ENCODE measurements at regions not wholly inside any gene's neighbourhood (a gene's known extent, or its start where the extent isn't known, plus 50 kb on each side); places are given as distances from the start of the nearest gene placed in this dataset.
A peak's percentile ranks its signal among the peaks of the same experiment; 100 is the strongest.
"Not testable (repeated sequence)": the region's sequence is repeated elsewhere in the genome, so short reads cannot be mapped to it uniquely, and the experiment has no call there.

DNA sequence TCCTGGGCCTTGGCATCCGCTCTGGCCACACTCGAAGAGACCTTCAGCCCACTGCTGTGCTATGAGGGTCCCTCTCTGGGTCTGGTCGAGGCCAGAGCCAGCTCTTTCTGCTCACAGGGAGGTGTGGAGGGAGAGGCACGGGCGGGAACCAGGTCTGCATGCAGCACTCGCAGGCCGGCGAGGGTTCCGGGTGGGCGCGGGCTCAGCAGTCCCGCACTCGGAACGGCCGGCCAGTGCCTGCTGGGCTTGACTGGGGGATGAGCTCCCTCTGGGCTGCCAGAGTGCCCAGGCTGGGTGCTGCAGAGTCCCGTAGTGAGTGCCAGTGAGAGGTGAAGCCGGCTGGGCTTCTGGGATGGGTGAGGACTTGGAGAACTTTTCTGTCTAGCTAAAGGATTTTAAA is 882.7 kb downstream of the XPNPEP1 start:
- DNase-seq = no peak

DNA sequence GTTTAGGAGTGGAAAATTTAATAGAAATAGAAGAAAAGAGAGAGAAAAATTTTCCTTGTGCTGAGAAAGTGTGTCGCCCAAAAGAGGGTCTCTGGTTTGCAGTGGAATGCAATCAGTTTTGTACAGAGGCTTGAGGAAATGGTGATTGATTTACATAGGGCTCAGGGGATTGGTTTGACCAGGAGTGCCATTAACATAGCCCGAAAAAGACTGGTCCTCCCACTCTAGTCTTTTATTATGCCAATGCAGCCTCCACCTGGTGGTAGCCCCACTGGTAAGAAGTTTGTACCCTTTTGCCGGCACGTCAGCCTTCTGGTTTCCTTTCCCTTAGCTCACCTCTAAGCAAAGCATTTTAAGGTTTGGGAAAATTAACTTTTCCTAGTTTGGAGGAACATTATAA is 885.3 kb downstream of the XPNPEP1 start:
- DNase-seq = no peak

DNA sequence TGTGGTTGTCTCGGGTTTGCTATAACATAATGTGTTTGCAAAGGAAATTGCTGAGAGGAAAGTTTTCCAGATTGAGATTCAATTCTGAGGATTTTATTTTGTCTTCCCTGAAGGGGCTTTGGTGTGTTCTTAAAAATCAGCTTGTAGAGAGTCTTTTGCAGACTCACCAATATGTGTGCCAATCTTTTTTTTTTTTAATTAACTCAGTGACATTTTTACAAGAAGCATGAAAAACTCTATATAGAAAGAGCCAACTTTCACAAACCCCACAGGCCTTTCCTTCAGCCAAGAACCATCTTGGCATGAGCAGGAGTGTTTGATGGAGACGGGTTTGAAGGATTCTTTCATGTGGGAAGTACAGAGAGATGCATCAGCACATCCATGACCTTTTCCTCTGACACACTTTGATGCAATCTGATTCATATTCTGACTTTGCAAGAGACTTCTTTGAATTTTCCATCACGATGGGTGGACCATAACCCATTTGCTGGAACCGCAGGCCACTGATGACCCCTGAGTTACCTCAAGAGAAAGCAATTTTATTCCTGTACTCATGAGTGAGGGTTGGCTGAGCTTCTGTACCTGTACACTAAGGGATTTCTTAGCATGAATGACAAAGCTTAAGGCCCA is 892.6 kb downstream of the XPNPEP1 start:
- DNase-seq = no peak

DNA sequence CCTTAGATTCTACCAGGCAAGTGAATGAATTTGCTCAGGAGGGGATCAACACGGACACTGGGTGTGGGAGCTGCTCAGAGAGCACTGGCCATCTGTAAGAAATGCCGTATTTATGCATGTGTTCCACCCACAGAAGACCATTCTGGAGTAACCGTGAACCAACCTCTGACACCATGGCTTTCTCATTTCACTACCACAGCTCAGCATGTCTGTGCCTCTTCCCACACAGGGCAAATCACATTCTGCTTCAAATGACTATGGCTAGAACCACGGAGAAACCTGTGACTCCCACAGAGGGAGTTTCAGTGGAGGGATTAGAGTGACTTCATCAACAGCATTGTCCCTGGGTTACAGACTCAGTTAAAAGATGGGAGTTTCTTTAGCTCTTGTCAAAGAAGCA is 893.4 kb downstream of the XPNPEP1 start:
- DNase-seq = no peak

DNA sequence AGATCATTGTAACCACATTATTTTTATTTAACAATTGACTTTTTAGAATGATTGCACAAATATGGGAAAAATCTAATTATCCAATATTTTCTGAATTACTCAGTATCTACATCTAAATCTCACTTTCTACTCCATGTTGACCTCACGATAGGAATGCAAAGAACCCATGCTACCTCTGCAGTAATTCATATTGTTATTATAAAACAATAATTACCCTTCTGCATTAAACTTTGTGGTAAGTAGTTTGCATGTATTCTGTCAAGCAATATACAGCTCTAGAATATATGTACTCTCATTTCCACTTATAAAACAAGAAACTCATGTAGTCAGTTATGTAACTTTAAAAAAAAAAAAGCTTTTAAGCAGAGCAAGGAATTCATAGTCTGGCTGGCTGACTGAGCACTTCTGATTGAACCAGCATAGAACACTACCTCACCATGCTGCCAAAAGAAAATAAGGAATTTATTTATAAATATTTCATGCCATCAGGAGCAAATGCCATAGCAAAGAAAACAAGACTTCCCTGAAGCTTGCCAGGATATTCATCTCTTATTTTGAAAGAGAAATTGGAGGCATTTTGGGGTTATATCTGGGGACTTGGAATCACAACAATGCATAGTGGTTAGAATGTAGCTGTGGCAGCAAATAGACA is 895.7 kb downstream of the XPNPEP1 start:
- DNase-seq = no peak

DNA sequence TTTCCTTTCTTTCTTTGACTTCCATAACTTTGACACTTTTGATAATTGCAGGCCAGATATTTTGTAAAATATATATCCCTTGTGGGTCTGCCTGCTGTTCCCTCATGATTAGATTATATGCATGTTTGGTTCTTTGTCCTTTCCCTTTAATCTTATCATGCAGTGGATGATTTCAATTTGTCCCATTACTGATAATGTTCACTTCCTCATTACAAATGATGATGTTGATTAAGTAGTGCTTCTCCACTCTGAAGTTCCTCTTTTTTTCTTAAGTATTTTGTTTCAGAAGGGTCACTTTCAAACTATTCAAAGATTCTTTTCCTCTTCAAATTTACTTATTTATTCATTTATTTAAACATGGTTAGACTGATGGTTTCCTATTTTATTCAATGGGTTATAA is 898.1 kb downstream of the XPNPEP1 start:
- no peak for DNase-seq

DNA sequence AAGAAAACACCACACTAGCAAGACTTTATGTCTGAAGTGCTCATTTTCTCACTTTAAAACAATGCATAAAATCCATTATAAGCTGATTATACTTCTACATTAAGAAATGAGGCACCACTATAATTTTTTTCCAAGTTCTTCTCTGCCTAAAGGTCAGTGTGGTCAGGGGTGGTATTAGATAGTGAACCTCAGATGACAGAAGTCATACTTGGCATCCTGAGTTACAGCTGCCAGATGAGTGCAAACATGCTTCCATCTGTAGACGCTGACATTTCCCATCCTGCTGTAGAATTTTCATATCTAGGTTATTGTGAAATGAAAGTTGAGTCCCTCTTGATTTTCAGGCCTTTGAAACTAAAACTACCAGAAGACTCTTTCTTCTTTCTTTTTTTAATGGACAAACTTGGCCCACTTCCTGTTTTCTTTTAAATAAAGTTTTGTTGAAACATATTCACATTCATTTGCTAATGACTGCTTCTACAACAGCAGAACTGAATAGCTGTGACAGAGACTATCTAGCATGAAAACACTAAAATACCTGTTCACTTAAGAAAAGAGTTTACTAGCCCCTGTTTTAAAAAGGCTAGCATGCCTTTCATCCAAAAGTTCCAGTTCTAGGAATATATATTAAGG is 900.8 kb downstream of the XPNPEP1 start:
- DNase-seq = no peak

DNA sequence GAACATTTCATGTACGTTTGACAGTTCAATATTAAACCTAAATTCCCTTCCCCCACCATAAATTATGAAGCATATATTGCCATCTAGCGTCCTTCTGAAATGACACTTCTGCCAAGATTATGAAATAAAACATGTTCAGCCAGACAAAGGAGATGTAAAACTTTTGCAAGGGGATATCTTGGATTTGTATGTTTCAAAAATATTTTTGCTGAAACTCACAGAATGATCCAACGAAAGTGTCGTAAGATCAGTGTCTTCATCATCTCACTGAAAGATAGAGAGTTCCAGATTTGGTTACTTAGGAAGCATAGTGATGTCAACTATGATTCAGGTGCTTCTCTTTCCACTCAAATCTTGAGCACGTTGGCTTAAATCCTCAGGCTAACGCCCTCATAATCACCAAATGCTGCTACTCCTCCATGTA is 904.3 kb downstream of the XPNPEP1 start:
- DNase-seq = no peak

DNA sequence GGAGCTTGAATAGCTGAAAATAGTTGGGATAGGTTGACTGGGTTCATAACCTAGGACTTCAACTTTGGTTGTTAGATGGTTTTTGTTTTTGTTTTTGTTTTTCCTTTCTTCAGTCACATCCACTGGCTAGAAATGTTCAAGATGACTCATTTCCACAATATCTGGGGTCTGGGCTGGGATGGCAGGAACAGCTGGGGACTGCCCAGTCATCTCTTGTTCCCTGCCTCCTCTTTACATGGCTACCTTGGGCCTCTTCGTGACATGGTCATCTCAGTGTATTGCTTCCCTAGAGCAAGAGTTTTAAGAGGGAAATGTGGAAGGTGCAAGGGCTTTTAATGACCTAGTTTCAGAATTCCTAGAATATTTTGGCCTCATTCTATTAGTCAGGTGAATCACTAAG is 915.8 kb downstream of the XPNPEP1 start:
- no peak for DNase-seq

DNA sequence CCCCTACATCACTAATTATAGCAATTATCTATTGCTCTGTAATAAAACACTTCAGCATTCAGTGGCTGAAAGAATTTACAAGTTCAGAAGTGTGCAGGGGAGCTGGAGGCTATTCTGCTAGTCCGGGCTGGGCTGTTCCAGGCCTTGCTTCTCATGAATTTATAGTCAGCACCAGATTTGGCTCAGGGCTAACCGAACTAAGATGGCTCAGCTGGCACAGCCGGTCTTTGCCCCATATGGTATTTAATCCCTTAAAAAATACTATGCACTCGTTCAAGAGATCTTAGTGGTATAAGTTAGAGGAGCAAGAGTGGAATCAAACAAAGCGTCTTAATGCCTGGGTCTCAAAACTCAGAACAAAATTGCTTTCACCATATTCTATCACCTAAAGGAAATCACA is 932.9 kb downstream of the XPNPEP1 start:
- DNase-seq = no peak

DNA sequence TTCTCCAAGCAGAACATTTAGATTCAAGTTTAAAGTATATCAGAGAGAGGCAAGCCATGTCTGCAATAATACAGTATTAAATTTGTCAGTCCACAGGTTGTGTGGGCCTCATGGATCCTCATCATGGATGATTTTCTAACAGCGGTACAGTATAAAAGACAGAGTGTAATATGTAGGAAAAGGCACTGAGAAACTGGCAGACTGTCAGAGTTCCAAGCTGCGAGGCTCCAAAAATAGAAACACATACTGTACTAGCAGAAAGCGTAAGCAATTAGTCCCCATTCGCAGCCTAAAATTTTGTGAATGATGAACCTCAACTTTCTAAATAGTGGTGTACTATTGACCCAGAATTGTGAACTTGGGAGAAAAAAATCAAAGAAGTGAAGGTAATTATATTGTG is 933.3 kb downstream of the XPNPEP1 start:
- no peak for DNase-seq

DNA sequence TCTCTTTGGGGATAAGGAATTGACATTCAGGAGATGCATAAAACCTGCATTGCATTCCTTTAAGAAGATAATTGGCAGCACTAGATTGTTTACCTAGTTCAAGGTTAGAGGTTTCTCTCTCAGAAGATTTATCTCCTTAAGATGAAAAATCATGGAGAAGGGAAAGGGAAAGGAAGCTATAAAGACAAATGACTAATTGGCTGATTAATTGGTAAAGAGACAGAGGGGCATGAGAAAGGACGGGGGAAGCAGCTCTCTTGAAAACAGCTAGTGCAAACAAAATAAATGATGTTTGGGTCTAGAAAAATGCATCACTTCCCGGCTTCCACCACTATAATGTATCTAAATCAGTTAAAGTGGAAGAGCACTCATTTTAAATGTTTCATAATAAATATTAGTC is 941.2 kb downstream of the XPNPEP1 start:
- DNase-seq = no peak

DNA sequence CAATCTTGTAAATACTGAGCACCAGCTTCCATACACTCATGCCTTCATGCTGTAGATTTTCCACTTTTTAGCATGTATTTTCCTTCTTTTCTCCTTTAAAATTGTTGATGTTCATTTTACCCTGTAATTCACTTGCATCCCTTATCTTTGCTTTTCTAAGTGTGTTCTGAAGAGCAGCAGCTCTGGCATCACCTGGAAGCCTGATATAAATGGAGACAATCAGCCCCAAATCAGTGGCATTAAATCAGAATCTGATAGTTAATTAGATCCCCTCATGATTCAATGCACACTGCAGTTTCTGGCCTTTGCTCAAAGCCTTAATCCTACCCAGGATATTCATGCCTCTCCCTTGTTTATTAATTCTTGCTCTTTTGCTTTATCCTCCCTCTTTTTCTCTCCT is 942.4 kb downstream of the XPNPEP1 start:
- DNase-seq = no peak

DNA sequence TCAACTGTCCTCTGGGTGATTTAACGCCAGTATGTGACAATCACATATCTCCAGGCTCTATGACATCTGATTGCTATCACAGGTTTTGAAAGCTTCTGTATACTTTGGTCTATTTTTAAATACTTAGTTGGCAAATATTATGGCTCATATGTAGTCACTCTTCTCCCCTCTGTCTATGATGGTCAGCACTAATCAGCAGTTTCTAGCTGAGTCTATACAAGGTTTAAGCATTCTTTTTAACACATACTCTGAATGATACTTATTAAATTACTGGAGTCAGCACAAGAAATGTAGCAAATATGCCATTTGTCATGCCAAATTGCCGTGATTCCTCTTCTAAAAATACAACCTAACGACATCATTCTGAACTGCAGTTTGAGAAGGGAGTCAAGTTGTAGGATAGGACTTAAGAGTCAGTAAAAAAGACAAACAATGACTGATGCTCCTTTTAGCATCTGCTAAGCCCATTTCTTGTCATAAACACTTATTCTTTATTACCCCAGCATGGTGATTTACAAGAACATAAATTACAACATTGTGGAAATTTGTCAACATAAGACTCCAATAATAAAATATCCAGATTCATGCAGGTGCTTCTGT is 947.8 kb downstream of the XPNPEP1 start:
- no peak for DNase-seq

DNA sequence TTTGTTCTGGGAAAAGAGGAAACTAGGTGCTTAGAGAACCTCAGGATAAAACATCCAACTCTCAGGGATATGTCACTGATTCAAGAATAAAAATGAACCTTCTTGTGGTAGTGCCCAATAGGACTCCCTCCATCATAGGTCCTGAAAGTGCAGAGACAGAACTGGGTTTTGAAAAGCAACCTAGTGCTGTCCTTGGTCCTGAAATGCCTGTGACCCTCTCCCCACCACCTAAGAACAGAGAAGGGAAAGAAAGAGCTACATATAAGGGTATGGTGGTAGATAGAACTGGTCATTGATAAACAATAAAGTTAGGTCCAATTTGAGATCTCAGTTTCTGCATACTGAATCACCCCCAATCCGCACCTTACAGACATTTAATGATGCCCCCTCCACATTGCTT is 953.3 kb downstream of the XPNPEP1 start:
- no peak for DNase-seq

DNA sequence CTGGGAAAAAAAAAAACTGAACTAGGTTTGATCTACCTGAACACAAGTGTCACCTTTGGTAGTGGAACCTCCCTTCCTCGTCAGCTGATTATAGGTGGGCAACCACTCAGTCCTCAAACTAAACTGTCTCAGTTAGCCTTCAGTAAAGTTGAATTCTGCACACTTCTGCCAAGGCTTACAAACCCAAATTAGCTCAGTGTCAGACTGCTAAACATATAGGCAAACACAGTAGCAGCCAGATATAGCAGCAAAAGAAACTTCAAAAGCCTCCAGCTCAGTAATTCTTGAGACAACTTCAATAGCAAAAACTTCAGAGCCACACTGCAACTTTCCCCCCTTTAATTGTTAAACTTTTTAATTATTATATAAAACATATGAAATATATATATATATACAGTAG is 956.9 kb downstream of the XPNPEP1 start:
- DNase-seq = no peak

DNA sequence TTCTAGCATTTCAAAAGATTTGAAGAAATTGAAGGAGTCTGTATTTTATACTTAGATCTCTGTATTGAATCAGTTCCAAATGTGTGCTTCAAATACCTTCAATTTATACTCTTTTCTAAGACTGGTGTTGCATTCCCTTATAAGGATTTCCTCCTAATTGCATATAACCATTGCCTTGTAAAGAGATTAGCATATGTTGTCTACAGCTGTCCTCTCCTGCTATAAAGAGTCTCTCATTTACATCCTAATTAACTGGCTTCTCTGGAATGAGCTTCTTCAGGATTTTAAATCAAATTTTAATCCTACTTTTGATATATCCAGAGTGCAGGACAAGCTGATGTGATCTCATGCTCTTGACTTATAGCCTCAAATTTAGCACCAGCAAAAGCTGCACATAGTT is 957.3 kb downstream of the XPNPEP1 start:
- no peak for DNase-seq

DNA sequence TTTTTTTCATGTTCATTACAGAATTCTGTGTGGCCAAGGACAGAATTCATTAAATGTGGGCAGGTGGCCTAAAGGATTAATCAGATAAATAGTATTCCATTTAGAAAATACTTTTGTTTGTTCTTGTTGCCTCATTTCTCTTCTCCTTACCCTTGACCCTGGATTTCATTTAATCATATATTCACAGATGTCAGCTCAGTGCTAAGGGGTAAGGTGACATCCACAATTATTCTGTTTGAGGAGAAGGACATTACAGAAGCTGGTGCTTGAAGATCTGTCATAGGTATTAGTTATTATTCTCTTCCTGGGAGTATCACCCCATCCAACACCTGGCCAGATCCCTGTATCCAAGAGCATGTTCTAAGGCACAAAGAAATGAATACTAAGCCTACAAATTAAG is 961.1 kb downstream of the XPNPEP1 start:
- no peak for DNase-seq

DNA sequence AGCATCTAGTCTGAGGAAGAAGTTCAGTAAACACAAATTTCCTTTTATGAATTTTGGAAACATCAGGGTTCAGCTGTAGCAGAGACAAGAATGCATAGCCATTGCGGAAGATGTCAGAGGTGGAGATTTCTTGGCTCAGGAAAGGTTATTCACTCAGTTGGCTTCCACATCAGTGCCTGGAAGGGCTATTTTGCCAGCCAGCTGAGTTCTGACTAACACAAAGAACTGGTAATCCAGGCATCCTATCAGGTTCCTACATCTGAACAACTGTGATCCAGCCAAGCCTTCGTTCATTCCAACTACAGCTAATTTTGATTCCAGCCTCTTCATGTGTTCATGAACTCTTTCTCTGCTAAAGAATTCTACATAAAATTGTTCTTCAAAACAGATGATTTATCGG is 965.6 kb downstream of the XPNPEP1 start:
- DNase-seq = no peak

DNA sequence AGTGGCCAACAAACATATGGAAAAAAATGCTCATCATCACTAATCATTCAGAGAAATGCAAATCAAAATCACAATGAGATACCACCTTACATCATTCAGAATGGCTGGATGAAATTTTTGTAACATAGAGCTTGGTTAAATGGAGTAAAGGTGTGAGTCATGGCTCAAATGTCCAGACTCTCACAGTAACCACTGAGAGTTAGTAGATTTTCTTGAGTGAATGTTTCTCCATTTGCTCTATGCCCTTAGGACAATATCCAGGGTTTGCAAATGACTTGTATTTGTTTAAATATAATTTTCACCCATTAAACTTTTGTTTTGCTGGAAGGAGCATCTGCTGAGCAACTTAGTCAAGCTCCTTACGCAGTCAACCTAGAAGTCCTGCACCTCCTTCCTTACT is 967.2 kb downstream of the XPNPEP1 start:
- DNase-seq = no peak

DNA sequence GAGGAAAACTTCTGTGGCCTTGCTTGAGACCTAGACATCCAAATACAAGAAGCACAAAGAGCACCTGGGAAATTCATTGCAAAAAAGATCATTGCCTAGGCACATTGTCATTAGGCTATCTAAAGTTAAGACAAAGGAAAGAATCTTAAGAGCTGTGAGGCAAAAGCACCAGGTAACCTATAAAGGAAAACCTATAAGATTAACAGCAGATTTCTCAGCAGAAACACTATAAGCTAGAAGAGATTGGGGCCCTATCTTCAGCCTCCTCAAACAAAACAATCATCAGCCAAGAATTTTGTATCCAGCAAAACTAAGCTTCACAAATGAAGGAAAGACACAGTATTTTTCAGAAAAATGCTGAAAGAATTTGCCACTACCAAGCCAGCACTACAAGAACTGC is 1003.3 kb downstream of the XPNPEP1 start:
- DNase-seq = not testable (repeated sequence)

DNA sequence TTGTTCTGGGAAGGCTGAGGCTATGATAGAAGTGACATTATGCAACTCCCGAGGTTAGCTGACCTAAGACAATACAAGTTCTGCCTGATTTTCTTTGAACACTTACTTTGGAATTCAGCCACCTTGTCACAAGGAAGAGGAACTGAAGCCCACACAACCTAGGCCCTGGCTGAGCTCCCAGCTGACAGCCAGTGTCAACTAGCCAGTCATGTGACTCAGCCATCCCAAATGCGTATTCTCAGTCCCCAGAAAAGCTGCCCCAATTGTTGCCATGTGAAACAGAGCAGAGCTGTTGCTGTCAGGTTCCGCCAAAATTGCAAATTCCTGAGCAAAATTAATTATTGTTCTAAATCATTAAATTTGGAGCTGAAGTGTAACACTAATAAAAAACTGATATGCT is 1010.0 kb downstream of the XPNPEP1 start:
- DNase-seq = no peak

DNA sequence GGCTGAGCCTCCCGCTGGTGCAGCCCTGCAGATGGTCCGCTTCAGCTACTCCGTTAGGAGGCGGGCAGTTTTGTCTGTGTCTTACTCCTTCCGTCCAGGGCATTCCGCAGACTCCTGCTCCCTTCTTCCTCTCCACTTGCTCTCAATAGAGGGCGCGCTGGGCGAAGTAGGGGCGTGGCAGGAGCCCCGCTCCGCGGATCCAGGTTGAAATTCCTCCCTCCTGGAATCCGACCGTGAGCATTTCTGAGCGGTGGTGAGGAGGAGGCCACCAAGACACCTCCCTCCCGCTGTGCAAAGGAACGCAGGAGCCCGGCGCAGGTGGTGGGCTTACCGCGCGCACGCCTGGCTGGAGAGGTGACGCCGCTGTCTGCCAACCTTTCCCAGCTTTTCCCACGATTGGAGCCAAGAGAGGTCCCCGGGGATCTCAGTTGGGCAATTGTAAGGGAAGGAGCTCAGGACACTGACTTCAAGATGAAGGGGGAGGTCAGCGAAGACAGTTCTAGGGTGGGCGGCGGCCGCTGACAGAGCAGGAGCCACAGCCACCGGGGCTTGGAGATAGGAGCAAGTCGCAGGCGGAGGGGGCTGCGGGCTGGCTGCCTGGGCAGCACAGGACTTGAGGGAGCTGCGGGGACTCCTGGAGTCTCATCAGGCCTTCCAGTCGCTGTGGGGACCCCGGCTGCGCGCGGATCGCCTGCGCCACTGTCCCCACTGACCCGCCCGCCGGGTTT is 1011.3 kb downstream of the XPNPEP1 start:
- peak; percentile 2 for DNase-seq

DNA sequence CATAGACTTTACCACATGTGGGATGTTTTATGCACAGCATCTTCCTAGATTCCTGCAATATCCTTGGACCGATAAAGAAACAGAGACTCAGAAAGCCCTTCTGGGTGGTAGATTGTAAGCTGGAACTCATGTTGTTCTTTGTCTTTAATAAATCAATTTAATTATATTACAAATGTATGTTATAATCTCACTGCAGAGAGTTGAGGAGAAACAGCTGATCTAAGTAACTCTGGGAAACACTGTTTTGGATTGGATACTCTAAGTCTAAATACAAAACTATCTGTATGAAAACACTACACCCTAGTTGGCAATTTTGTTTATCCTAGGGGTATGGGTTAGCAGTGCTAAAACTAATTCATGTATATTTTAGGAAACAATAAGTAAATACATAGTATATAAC is 1015.2 kb downstream of the XPNPEP1 start:
- no peak for DNase-seq
